Fibroblast of skin of right quadriceps (primary cell): ENCODE measurements at regions not wholly inside any gene's neighbourhood (a gene's known extent, or its start where the extent isn't known, plus 50 kb on each side); places are given as distances from the start of the nearest gene placed in this dataset.
A peak's percentile ranks its signal among the peaks of the same experiment; 100 is the strongest.
"Not testable (repeated sequence)": the region's sequence is repeated elsewhere in the genome, so short reads cannot be mapped to it uniquely, and the experiment has no call there.

Experiments
- DNase-seq: peaks from one replicate; pipeline ENCODE4 v3.0.0-alpha.2; 2013

- DNase-seq = peak; percentile 16
These were observed 215.9 kb downstream of the RNF152 start for GRCh38 chr18:61676773-61677434.

- no peak for DNase-seq
These were observed 223.5 kb downstream of the RNF152 start for GRCh38 chr18:61669320-61669719.

- no peak for DNase-seq
These were observed 225.8 kb downstream of the RNF152 start for GRCh38 chr18:61666876-61667590.

- DNase-seq = no peak
These were observed 228.3 kb downstream of the RNF152 start for GRCh38 chr18:61664419-61665084.

- no peak for DNase-seq
These were observed 230.1 kb downstream of the RNF152 start for GRCh38 chr18:61662726-61663125.

- DNase-seq = no peak
These were observed 234.4 kb downstream of the RNF152 start for GRCh38 chr18:61658431-61658830.

GRCh38 chr18:61657066-61657732 lies 235.6 kb downstream of the RNF152 start:
- no peak for DNase-seq

GRCh38 chr18:61655630-61656029 lies 237.2 kb downstream of the RNF152 start:
- no peak for DNase-seq

- DNase-seq = no peak
These were observed 238.8 kb downstream of the RNF152 start for GRCh38 chr18:61653823-61654551.

GRCh38 chr18:61651880-61652268 lies 240.9 kb downstream of the RNF152 start:
- no peak for DNase-seq

GRCh38 chr18:61651145-61651879 lies 241.5 kb downstream of the RNF152 start:
- no peak for DNase-seq

GRCh38 chr18:61643884-61644647 lies 248.7 kb downstream of the RNF152 start:
- DNase-seq = no peak

GRCh38 chr18:61639886-61640285 lies 252.9 kb downstream of the RNF152 start:
- DNase-seq = no peak

- no peak for DNase-seq
These were observed 254.8 kb downstream of the RNF152 start for GRCh38 chr18:61637905-61638595.

GRCh38 chr18:61637319-61637718 lies 255.5 kb downstream of the RNF152 start:
- no peak for DNase-seq

- peak; percentile 50 for DNase-seq
These were observed 256.8 kb downstream of the RNF152 start for GRCh38 chr18:61635901-61636528.

- DNase-seq = peak; percentile 45
These were observed 264.7 kb downstream of the RNF152 start for GRCh38 chr18:61628085-61628484.

GRCh38 chr18:61624631-61625030 lies 268.2 kb downstream of the RNF152 start:
- DNase-seq = not testable (repeated sequence)

- DNase-seq = no peak
These were observed 273.0 kb downstream of the RNF152 start for GRCh38 chr18:61619783-61620182.

- no peak for DNase-seq
These were observed 274.0 kb downstream of the RNF152 start for GRCh38 chr18:61618816-61619215.
